ENCODE measurements at regions not wholly inside any gene's neighbourhood (a gene's known extent, or its start where the extent isn't known, plus 50 kb on each side); places are given as distances from the start of the nearest gene placed in this dataset.

DNA sequence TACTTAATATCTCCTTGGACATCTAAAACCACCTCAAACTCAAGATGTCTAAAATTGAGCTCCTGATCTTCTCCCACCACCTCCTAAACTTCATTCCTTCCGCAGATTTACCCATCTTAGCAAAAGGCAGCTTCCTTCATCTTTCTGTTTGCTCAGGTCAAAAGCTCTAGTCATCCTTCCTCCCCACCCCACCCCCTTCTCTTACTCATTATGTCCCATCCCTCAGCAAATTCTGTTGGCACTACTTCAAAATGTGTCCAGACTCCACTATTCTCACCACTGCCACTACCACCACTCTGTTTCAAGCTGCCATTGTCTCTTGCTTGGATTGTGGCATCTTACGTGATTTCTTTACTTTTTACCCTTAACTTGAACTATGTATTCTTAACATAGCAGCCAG lies 59.2 kb upstream of the ZDHHC17 start:
- Mint-ChIP-seq H3K27me3 (ENCODE audit: low read depth in 3 of 3) (peaks cover 0 to 4% (median 0%) of the 10 kb centered on the region in 3 donors), H3K27ac (no peak overlapping the region), H3K9me3 (no peaks in the 10 kb centered on the region), H3K4me1 (no peaks in the 10 kb centered on the region), H3K36me3 (no peaks in the 10 kb centered on the region), H3K4me3 (no peak overlapping the region)
- DNase-seq: no peak

DNA sequence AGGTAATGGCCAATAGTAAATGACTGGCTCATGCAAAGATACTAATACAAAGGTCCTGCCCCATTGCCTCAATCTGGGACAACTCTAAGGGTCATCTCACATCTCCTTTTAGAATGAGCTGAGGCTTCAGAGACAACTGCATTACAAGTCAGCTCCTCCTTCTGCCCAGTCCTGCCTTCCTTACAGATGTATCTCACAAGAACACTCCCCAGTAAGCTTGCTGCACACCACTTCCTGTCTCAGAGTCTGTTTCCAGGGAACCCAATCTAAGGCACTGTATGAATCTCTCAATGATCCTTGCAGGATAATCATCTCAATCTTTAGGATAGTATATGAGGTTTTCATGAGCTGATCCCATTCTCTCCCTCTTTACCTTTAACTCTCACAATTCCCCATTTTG lies 57.8 kb upstream of the ZDHHC17 start:
- Mint-ChIP-seq H3K27ac (no peak overlapping the region), H3K4me1 (no peaks in the 10 kb centered on the region), H3K36me3 (no peaks in the 10 kb centered on the region), H3K4me3 (no peak overlapping the region), H3K9me3 (no peaks in the 10 kb centered on the region), H3K27me3 (ENCODE audit: low read depth in 3 of 3) (peaks cover 0 to 4% (median 3%) of the 10 kb centered on the region in 3 donors)
- no peak for DNase-seq

DNA sequence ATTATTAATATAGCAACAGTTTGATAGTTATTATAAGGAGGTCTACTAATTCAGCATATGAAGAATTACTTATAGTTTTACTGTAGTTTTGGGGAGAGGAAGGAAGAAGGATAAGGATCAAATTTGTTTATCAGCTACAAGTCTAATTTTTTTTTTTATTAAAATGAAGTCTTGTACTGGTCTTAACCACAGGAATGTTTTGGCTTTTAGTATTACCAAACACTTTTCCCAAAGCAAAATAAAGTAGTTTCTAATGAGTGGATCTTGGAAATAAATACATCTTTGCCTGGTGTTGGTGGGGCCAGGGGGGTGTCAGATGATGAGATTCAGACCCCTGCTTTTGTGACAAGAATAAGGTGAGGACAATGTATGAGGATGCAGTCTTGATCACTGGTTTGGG lies 57.2 kb upstream of the ZDHHC17 start:
- DNase-seq: no peak
- Mint-ChIP-seq H3K4me3 (no peak overlapping the region), H3K4me1 (no peaks in the 10 kb centered on the region), H3K36me3 (no peaks in the 10 kb centered on the region), H3K27ac (no peak overlapping the region), H3K9me3 (no peaks in the 10 kb centered on the region), H3K27me3 (ENCODE audit: low read depth in 3 of 3) (peaks cover 0 to 4% (median 3%) of the 10 kb centered on the region in 3 donors)

- H3K4me1 Mint-ChIP-seq: no peaks in the 10 kb centered on the region
- DNase-seq: no peak
- no peak overlapping the region for H3K27ac Mint-ChIP-seq
- peaks cover 0 to 3% (median 0%) of the 10 kb centered on the region in 3 donors for H3K27me3 Mint-ChIP-seq (ENCODE audit: low read depth in 3 of 3)
- H3K9me3 Mint-ChIP-seq: no peaks in the 10 kb centered on the region
- no peak overlapping the region for H3K4me3 Mint-ChIP-seq
- no peaks in the 10 kb centered on the region for H3K36me3 Mint-ChIP-seq
Measured at GRCh38 chr12:76707772-76708171, 56.1 kb upstream of the ZDHHC17 start.

- no peak overlapping the region for H3K4me3 Mint-ChIP-seq
- H3K27ac Mint-ChIP-seq: no peak overlapping the region
- peaks cover 0 to 3% (median 0%) of the 10 kb centered on the region in 3 donors for H3K27me3 Mint-ChIP-seq (ENCODE audit: low read depth in 3 of 3)
- no peaks in the 10 kb centered on the region for H3K9me3 Mint-ChIP-seq
- H3K4me1 Mint-ChIP-seq: no peaks in the 10 kb centered on the region
- H3K36me3 Mint-ChIP-seq: no peaks in the 10 kb centered on the region
- no peak for DNase-seq
Measured at GRCh38 chr12:76708296-76708695, 55.6 kb upstream of the ZDHHC17 start.

GRCh38 chr12:76711241-76711640 lies 52.7 kb upstream of the ZDHHC17 start:
- H3K27me3 Mint-ChIP-seq (ENCODE audit: low read depth in 3 of 3): peaks cover 0 to 3% (median 3%) of the 10 kb centered on the region in 3 donors
- H3K9me3 Mint-ChIP-seq: no peaks in the 10 kb centered on the region
- no peak for DNase-seq
- no peaks in the 10 kb centered on the region for H3K4me1 Mint-ChIP-seq
- H3K27ac Mint-ChIP-seq: no peak overlapping the region
- H3K36me3 Mint-ChIP-seq: no peaks in the 10 kb centered on the region
- no peak overlapping the region for H3K4me3 Mint-ChIP-seq

DNA sequence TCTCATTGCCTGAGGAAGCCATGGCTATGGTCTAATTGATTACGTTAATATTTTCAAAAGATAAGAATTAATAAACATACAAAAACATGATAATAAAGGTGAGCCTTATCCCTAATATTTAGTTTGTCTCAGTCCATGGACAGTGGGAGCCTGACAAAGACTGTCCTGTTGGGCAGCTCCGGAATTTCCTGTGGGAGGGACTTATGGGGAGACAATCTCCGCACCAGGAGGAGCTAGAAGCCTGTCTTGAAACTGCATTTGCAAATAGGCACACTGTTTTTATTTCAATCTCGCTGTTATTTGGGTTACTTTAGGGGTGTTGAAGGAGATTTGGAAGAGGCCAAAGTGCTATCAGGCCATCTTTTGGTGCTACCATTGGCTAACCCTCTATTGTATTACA lies 50.8 kb upstream of the ZDHHC17 start:
- Mint-ChIP-seq H3K4me3 (no peak overlapping the region), H3K27ac (no peak overlapping the region), H3K4me1 (no peaks in the 10 kb centered on the region), H3K36me3 (no peaks in the 10 kb centered on the region), H3K27me3 (ENCODE audit: low read depth in 3 of 3) (peaks cover 0 to 3% (median 3%) of the 10 kb centered on the region in 3 donors), H3K9me3 (no peaks in the 10 kb centered on the region)
- DNase-seq: no peak

DNA sequence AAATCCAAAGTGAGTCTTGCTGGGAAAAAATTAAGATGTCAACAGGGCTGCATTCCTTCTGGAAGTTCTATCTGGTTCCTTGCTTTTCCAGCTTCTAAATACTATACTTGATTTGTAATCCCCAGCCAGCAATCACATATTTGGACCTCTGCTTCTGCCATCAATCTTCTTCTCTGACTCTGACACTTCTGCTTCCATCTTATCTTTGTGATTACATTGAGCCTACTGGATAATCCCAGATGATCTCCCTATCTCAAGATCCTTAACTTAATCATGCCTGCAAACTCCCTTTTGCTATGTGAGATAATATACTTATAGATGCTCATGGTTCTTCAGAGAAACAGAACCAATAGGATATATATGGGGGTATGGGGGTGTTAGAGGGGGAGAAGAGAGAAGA lies 49.9 kb upstream of the ZDHHC17 start:
- Mint-ChIP-seq H3K9me3 (no peaks in the 10 kb centered on the region), H3K4me3 (no peak overlapping the region), H3K27ac (no peak overlapping the region), H3K4me1 (no peaks in the 10 kb centered on the region), H3K27me3 (ENCODE audit: low read depth in 3 of 3) (peaks cover 0 to 7% (median 3%) of the 10 kb centered on the region in 3 donors), H3K36me3 (no peaks in the 10 kb centered on the region)
- no peak for DNase-seq

Data from immature natural killer cell (primary cell).